Right cardiac atrium (tissue), 5 donors: ENCODE measurements at regions not wholly inside any gene's neighbourhood (a gene's known extent, or its start where the extent isn't known, plus 50 kb on each side); places are given as distances from the start of the nearest gene placed in this dataset.

Experiments used
- ATAC-seq, 2 donors: fragments of 200-7000 bp; cut with Tn5 transposase; one replicate each; pipeline versions ENCODE4 v1.8.0 to v1.9.1; 2020; ENCODE audit warnings: moderate library complexity in 2 of 2, mild to moderate bottlenecking in 1 of 2
- DNase-seq, 3 donors: peaks; one replicate each; pipeline ENCODE4 v3.0.0-alpha.2; 2020
- H3K27ac ChIP-seq: one replicate; pipeline ENCODE4 v1.5.1; 2013; ENCODE audit warnings: mild to moderate bottlenecking, low read length, control low read depth, moderate library complexity
- H3K27me3 ChIP-seq: one replicate; pipeline ENCODE4 v1.6.1; 2013; ENCODE audit not compliant: control insufficient read depth, insufficient read depth
- H3K4me1 ChIP-seq: one replicate; pipeline ENCODE4 v1.6.1; 2013; ENCODE audit warnings: low read length; ENCODE audit not compliant: control insufficient read depth, insufficient read depth
- H3K4me3 ChIP-seq: one replicate; pipeline ENCODE4 v1.5.1; 2013; ENCODE audit warnings: low read length, control low read depth
- H3K9me3 ChIP-seq: one replicate; pipeline ENCODE4 v1.6.1; 2013; ENCODE audit warnings: low read length; ENCODE audit not compliant: control insufficient read depth
- WGBS: extraction: QIAGEN DNeasy Blood & Tissue Kit; methylation state at CpG from one replicate; pipeline ENCODE4 v1.1.7; 2013; 5-methylcytosine and 5-hydroxymethylcytosine counted together
- intact Hi-C, 4 donors: fragments of 100-400 bp; cut with DNase I; formaldehyde crosslinking; loops; one replicate each; pipeline versions ENCODE4 v1.11.0 to v1.14.0; 2022 to 2023
- donor health status: healthy with polysubstance abuse.
- donor health status: DM: no; HTN: yes; CAD: no.
- donor health status: DM: no; HTN: no; CAD: no.
- donor health status: DM: no; HTN: yes; CAD: no; lungs with severe emphysema.
- donor health status: DM: yes; HTN: yes; CAD: no.

DNA sequence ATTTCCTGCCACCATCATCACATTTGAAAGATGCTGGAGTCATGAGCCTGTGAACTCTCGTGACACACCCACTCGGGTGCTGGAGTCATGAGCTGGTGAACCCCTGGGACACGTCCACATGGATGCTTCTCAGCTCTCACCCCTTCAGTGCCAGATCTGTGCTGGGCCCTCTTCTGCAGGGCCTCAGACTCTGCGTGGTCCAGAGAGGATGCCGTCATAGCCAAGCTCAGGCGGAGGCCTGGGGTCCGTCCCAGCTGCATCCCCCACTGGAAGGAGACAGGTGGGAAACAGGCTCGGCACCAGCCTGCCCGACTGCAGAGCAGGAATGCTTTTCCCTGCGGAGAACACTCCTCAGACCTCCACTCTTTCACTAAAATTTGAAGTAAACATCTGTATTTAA, 156.5 kb upstream of the PPP2R2D start:
- no peaks in the 10 kb centered on the region for H3K27me3 ChIP-seq
- 62% methylated on average over 10 of the region's 10 CpGs for WGBS
- DNase-seq (no peak), ATAC-seq (no peak)
- intact Hi-C loops: no loop called here
- no peak overlapping the region for H3K27ac ChIP-seq
- H3K4me1 ChIP-seq: no peaks in the 10 kb centered on the region
- H3K4me3 ChIP-seq: no peak overlapping the region
- H3K9me3 ChIP-seq: no peaks in the 10 kb centered on the region

DNA sequence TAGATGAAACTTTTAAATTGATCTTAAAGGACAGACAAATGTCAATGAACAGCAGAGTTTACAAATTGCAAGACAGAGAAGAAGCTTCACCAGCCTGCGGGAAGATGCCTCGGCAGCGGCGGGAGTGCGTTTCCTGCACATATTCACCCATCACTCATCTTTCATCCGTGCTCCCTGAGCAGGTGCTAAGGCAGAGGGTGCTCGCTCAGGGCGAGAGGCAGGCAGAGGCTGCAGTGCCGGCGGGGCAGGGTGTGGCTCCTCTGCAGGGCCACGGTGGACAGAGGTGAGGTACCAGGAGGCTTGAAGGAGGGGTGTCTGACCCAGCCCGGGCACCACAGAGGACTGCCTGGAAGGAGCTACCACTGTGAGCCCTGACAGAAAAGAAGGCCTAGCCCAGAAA, 155.2 kb upstream of the PPP2R2D start:
- DNase-seq (no peak), ATAC-seq (no peak)
- no peaks in the 10 kb centered on the region for H3K4me1 ChIP-seq
- H3K27ac ChIP-seq: no peak overlapping the region
- intact Hi-C loops: no loop called here
- WGBS: 81% methylated on average over 12 of the region's 12 CpGs
- no peak overlapping the region for H3K4me3 ChIP-seq
- no peaks in the 10 kb centered on the region for H3K27me3 ChIP-seq
- no peaks in the 10 kb centered on the region for H3K9me3 ChIP-seq

DNA sequence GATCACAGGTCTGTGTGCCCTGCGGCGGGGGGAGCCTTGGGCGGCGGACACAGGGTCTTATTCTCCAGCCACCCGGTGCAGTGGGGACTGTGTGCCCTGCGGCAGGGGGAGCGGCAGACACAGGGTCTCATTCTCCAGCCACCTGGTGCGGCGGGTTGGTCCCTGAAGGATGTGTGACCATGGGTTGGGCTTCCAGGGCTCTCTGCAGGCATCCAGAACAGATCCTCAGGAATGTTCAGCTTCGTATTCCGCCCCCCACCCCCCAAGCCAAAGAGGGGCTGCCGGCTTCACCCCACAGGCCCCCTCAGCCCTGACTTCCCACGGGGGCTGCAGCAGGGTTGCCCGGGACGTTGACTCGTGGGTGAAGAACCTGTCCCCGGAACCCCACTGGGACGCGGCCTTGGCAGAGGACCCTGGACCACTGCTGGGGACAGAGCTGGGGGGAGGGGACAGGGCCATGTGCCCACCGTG, 154.5 kb upstream of the PPP2R2D start:
- H3K4me3 ChIP-seq: no peak overlapping the region
- no peaks in the 10 kb centered on the region for H3K9me3 ChIP-seq
- DNase-seq (no peak), ATAC-seq (no peak)
- intact Hi-C loops: no loop called here
- 86% methylated on average over 20 of the region's 20 CpGs for WGBS
- H3K27ac ChIP-seq: no peak overlapping the region
- H3K27me3 ChIP-seq: no peaks in the 10 kb centered on the region
- H3K4me1 ChIP-seq: no peaks in the 10 kb centered on the region

DNA sequence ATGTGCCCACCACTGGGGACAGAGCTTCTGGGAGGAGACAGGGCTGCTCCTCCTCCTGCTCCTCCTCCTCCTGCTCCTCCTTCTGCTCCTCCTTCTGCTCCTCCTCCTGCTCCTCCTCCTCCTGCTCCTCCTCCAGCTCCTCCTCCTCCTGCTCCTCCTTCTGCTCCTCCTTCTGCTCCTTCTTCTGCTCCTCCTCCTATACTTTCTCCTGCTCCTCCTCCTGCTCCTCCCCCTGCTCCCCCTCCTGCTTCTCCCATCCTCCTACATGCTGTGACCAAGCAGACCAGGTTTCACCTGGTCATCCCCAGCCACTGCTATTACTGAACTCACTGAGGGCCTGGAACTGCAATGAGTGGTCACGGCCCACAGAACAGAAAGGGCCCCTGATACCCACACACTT, 154.0 kb upstream of the PPP2R2D start:
- no peak for ATAC-seq
- Histone ChIP-seq H3K4me1 (no peaks in the 10 kb centered on the region), H3K27ac (no peak overlapping the region), H3K4me3 (no peak overlapping the region), H3K27me3 (no peaks in the 10 kb centered on the region), H3K9me3 (no peaks in the 10 kb centered on the region)
- intact Hi-C loops: no loop called here
- WGBS: 77% methylated on average over 1 of the region's 1 CpG
- no peak for DNase-seq

DNA sequence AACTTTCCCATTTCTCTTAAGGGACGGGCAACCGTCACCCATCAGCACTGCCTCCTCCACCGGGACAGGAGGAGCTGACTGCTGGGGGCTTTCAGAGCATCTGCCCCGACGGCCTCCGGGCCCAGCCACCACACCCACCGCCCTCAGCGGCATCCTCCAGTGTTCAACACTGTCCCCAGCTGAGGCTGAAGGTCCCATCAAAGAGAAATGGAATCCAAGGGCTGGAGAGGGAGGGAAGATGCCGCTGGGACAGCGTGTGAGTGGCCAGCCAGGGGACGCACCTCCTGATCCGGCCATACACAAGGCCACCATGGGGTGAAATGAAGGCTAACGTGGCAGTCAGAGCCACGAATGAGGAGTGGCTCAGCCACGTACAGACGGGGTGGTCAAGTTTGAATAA, 153.6 kb upstream of the PPP2R2D start:
- no peaks in the 10 kb centered on the region for H3K27me3 ChIP-seq
- 86% methylated on average over 16 of the region's 16 CpGs for whole genome bisulfite sequencing

DNA sequence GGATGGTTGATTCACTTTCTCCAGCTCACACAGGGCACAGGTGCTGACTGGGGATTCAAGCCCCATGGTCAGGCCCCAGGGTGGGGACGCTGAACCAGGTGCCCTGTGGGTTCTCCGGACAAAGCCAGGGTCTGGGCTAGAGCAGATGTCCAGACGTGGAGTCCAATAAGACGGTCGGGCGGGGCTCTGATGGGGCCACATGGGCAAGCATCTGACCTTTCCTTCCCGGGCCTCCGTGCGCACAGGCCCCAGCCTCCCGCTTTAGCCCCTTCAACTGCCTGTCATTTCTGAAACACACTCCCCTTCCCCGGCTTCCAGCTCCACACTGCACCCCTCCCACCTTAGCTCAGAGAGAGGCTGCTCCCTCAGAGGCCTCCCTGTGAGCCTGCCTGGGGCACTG, 153.0 kb upstream of the PPP2R2D start:
- Histone ChIP-seq H3K4me1 (no peaks in the 10 kb centered on the region), H3K27me3 (no peaks in the 10 kb centered on the region), H3K4me3 (no peak overlapping the region), H3K27ac (no peak overlapping the region), H3K9me3 (no peaks in the 10 kb centered on the region)
- 85% methylated on average over 11 of the region's 11 CpGs for WGBS
- intact Hi-C loops: no loop called here
- ATAC-seq: no peak
- no peak for DNase-seq

More for the DNA sequence above, 153.6 kb upstream of the PPP2R2D start:
- H3K27ac ChIP-seq: no peak overlapping the region
- H3K4me3 ChIP-seq: no peak overlapping the region
- DNase-seq (no peak), ATAC-seq (no peak)
- no peaks in the 10 kb centered on the region for H3K9me3 ChIP-seq
- no peaks in the 10 kb centered on the region for H3K4me1 ChIP-seq
- intact Hi-C loops: no loop called here

DNA sequence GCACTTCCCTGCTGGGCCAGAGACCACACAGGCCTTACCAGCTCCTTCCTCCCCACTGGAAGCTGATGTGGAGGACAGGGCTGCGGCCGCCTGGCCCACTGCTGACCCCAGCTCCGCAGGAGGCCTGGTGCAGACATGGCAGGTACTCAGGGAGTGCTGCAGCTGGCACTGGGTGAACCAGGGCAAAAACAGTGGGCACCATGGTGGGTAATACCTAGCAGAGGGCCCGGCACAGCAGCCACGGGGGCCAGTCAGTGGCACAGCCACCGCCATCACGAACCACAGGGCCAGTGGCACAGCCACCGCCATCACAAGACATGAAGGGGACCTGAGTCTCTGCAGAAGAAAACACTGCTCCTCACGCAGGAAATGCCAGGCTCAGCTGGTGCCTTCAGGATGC, 152.6 kb upstream of the PPP2R2D start:
- Histone ChIP-seq H3K4me1 (no peaks in the 10 kb centered on the region), H3K27me3 (no peaks in the 10 kb centered on the region), H3K9me3 (no peaks in the 10 kb centered on the region), H3K4me3 (no peak overlapping the region), H3K27ac (no peak overlapping the region)
- DNase-seq (no peak), ATAC-seq (no peak)
- intact Hi-C loops: no loop called here
- WGBS: 84% methylated on average over 9 of the region's 9 CpGs

DNA sequence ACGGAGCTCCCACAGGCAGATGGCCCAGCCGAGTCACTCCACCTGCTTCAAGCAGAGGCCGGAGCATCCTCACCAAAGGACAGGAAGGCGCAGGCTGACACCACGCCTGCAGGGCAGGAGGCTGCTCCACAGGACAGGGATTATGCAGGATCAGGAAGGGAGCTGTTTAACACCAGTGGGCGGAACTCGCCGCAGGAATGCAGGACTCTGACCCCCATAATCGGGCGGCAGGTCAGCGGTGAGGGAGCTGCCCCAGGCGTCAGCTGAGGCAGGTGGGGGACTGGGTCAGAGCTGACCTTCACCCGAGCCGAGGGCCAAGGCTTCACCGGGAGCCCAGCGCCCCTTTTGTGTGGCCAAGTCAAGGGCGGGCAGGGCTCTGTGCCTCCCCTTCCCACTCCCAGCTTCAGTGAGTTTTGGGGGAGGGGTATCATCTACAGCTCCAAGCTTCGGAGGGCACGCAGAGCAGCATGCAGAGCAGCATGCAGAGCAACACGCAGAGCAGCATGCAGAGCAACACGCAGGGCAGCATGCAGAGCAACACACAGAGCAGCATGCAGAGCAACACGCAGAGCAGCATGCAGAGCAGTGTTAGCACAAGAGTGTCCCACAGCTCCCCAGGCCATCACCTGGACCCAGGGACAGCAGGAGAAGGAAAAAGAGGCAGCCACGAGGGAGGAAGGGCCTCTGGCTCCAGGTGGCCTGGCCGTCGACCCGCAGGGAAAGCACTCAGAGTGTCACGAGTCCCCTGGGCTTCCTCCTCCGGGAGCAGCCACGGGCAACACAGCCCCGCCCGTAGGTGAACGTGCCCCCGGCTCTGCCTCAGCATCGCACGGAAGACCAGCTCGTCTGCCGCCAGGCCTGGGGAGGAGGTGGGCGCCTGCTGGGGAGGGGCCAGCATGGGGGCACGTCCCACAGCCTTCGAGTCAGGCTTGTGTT, 151.7 kb upstream of the PPP2R2D start:
- DNase-seq: no peak
- Histone ChIP-seq H3K27me3 (no peaks in the 10 kb centered on the region), H3K27ac (no peak overlapping the region), H3K9me3 (no peaks in the 10 kb centered on the region), H3K4me3 (no peak overlapping the region), H3K4me1 (no peaks in the 10 kb centered on the region)
- no peak for ATAC-seq
- 47% methylated on average over 40 of the region's 40 CpGs for WGBS
- intact Hi-C loops: no loop called here

DNA sequence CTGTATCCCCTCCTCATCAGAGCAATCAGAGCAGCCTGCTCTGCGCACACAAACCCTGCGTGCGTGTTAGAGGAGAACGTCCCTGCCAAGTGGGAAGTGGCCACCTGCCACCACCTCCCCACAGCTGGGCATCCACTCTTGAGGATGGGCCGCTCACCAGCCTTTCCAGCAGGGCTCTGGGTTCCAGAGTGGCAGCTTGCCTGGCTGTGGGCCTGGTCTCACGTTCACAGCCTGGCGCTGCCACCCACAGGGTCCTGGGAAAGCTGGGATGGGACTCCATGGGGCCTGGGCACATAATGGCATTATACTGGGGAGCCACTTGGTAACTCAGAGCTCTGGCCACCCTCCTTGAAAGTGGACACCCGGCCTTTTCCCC, 151.1 kb upstream of the PPP2R2D start:
- WGBS: 86% methylated on average over 8 of the region's 8 CpGs
- no peak overlapping the region for H3K27ac ChIP-seq
- H3K27me3 ChIP-seq: no peaks in the 10 kb centered on the region
- no peak overlapping the region for H3K4me3 ChIP-seq
- H3K9me3 ChIP-seq: no peaks in the 10 kb centered on the region
- intact Hi-C loops: no loop called here
- H3K4me1 ChIP-seq: no peaks in the 10 kb centered on the region
- ATAC-seq: no peak
- no peak for DNase-seq

DNA sequence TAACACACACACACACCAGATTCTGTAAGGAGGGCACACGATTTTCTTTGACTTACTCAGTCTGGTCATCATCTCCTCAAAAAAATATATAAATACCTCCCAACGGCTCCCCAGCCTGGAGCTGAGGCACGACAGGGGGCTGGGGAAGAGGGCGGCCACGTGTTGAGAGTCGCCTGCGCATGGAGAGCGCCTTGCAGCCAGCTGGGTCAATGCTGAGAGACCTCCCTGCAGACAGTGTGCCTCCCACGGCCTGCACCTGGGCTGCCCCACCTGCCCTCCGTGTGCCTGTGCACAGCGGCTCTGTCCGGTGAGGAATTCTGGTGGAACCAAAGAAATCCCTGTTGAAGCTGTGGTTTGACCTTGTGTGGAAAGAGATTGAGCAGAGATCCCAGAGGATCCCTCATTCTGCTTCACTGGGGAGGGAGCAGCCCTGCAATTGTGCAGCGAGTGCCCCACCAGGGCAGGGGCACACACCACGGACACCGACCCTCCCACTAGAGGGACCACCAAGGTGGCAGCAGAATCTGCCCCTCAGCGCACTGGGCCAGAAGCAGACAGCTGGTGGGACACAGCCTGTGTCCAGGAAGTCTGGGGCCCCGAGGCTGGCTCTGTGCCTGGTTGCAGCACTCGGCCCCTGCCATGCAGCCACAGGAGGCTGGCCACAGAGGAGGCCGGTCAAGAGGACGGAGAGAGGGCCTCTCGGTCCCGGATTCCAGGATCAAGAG, 150.5 kb upstream of the PPP2R2D start:
- Histone ChIP-seq H3K4me1 (no peaks in the 10 kb centered on the region), H3K27me3 (no peaks in the 10 kb centered on the region), H3K4me3 (no peak overlapping the region), H3K9me3 (no peaks in the 10 kb centered on the region), H3K27ac (no peak overlapping the region)
- 64% methylated on average over 22 of the region's 22 CpGs for WGBS
- ATAC-seq (no peak), DNase-seq (no peak)
- intact Hi-C loops: no loop called here

DNA sequence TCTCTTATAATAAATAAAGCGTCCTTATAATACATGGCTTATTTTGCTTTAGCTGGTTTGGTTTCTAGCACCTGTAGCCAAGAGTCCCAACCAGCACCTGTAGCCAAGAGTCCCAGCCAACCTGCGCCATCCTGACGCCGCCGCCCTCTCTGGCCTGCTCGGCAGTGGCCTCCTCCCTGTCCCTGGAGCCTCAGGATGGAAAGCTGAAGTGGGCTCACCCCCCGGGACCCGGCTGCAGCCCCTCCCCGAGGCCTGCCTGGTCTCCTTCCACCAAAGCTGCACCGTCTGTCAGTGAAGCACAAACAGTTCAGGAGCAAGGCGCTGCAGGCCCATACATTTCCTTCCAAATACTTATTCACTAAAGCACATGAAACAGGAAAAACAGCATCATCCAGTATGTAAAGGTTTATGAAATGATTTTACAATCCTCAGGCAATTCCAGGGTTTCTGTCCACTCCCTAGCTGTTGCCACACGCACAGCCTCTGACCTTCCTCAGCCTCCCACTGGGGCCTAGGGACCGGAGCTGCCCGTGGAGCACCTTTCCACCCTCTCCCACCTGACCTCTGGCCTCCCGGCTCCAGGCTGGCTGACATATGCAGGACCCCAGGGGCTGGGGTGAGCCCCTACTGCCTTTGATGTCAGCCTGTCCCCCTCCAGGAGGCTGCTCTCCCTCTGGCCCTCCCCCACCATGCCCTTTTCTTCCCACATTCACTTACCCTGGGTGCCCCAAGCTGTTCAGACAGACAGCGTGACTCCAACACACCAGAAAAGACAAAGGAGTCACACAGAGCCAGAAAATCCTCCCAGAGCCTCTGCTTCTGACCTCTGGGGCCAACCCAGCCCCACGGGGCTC, 149.6 kb upstream of the PPP2R2D start:
- no peaks in the 10 kb centered on the region for H3K9me3 ChIP-seq
- ATAC-seq (no peak), DNase-seq (no peak)
- 68% methylated on average over 17 of the region's 17 CpGs for WGBS
- intact Hi-C loops: no loop called here
- H3K27ac ChIP-seq: no peak overlapping the region
- H3K4me3 ChIP-seq: no peak overlapping the region
- H3K27me3 ChIP-seq: no peaks in the 10 kb centered on the region
- H3K4me1 ChIP-seq: no peaks in the 10 kb centered on the region
